ENCODE measurements at regions not wholly inside any gene's neighbourhood (a gene's known extent, or its start where the extent isn't known, plus 50 kb on each side); places are given as distances from the start of the nearest gene placed in this dataset.

DNA sequence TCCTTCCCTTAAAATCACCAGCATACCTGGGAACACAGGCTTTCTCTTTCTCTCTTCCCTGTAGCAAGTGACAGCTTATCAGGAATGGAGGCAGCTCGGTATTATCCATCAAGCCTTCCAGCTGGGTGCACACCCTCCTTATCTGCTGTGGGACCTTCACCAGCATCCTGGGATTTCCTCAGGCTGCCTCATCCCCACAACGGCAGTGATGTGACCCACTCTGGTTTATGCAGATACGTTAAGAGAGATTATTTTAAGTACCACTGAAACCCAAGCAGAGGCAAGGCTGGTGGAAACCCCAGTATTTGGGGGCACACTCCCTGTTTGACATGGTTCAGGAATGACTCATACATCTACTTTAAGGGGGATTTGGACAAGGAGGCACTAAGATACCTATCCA lies 192.1 kb downstream of the TM9SF2 start:
- TF ChIP-seq, protein P1, sequence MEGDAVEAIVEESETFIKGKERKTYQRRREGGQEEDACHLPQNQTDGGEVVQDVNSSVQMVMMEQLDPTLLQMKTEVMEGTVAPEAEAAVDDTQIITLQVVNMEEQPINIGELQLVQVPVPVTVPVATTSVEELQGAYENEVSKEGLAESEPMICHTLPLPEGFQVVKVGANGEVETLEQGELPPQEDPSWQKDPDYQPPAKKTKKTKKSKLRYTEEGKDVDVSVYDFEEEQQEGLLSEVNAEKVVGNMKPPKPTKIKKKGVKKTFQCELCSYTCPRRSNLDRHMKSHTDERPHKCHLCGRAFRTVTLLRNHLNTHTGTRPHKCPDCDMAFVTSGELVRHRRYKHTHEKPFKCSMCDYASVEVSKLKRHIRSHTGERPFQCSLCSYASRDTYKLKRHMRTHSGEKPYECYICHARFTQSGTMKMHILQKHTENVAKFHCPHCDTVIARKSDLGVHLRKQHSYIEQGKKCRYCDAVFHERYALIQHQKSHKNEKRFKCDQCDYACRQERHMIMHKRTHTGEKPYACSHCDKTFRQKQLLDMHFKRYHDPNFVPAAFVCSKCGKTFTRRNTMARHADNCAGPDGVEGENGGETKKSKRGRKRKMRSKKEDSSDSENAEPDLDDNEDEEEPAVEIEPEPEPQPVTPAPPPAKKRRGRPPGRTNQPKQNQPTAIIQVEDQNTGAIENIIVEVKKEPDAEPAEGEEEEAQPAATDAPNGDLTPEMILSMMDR (IDR thresholded peaks at IDR 0.05): no peak
- TF ChIP-seq, protein P2, sequence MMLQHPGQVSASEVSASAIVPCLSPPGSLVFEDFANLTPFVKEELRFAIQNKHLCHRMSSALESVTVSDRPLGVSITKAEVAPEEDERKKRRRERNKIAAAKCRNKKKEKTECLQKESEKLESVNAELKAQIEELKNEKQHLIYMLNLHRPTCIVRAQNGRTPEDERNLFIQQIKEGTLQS (CRISPR knock-in tag; conservative IDR thresholded peaks at IDR 0.05): no peak
- TF ChIP-seq RELA (CRISPR knock-in tag; IDR thresholded peaks at IDR 0.05; ENCODE audit: borderline replicate concordance): no peak
- TF ChIP-seq, protein P3, sequence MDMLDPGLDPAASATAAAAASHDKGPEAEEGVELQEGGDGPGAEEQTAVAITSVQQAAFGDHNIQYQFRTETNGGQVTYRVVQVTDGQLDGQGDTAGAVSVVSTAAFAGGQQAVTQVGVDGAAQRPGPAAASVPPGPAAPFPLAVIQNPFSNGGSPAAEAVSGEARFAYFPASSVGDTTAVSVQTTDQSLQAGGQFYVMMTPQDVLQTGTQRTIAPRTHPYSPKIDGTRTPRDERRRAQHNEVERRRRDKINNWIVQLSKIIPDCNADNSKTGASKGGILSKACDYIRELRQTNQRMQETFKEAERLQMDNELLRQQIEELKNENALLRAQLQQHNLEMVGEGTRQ (CRISPR knock-in tag; IDR thresholded peaks at IDR 0.05): no peak
- TF ChIP-seq TCF7 (CRISPR knock-in tag; IDR thresholded peaks at IDR 0.05; ENCODE audit: low read depth): no peak
- TF ChIP-seq, protein P4, sequence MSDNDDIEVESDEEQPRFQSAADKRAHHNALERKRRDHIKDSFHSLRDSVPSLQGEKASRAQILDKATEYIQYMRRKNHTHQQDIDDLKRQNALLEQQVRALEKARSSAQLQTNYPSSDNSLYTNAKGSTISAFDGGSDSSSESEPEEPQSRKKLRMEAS (CRISPR knock-in tag; IDR thresholded peaks at IDR 0.05): no peak
- TF ChIP-seq JUN (CRISPR knock-in tag; IDR thresholded peaks at IDR 0.05): no peak
